ENCODE measurements at regions not wholly inside any gene's neighbourhood (a gene's known extent, or its start where the extent isn't known, plus 50 kb on each side); places are given as distances from the start of the nearest gene placed in this dataset.

DNA sequence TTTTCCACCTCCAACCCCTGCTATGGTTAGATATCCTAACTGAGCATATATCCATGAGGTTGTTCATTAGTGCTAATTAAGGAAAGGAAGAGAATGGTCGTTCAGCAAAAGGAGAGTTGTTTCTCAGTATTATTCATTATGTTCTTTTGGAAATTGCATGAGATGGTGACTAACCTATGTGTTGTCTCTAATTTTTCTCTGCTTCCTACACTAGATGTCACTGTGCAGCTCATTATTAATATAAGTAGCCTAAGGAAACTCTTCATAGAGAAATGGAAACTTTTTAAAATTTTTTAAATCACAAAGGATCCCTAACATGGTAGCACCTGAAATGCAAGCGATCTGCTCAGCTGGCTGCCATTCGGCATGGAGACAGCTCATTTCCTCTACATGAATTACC lies 67.7 kb upstream of the FAM9A start:
- no peak for DNase-seq

DNA sequence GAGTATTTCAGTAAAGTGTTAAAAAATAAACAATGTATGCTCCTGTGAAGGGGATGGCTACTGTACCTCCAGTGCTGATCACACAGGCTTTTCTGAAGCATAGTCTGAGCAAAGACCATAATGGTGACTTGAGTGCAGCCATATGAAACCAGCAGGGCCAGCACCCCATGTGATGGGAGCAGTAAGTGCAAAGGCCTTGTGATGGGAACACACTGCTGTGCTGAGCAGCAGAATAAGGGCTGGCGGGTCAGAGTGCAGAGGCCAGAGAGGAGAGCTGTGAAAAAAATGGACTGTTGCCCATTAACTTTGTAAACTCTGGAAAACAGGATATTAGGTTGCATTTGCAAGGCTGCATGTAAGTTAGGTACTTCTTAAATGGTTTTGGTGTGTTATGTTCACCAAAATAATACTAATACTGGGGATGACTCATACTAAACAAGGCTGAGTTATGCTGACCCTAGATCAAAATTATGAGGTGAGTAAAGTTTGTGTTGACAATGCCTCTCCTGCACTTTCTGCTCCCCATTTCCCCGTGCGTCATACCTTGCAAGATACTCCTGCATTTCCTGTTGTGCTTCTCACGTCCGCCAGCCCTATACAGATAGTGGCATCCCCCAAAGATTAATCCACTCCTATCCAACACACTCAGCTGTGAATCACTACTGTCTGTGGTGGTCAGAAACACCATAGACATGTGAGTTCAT lies 67.0 kb upstream of the FAM9A start:
- no peak for DNase-seq

DNA sequence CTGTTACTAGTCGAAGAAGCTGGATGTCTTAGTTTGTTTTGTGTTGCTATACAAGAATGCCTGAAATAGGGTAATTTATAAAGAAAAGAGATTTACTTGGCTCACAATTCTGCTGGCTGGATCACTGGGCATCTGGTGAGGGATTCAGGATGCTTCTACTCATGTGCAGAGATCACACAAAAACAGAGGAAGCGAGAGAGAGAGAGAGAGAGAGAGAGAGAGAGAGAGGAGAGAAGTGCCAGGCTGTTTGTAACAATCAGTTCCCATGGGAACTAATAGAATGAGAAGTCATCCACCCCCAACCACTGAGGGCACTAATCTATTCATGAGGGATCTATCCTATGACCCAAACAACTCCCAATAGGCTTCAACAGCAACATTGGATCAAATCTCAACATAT lies 66.2 kb upstream of the FAM9A start:
- DNase-seq = no peak

DNA sequence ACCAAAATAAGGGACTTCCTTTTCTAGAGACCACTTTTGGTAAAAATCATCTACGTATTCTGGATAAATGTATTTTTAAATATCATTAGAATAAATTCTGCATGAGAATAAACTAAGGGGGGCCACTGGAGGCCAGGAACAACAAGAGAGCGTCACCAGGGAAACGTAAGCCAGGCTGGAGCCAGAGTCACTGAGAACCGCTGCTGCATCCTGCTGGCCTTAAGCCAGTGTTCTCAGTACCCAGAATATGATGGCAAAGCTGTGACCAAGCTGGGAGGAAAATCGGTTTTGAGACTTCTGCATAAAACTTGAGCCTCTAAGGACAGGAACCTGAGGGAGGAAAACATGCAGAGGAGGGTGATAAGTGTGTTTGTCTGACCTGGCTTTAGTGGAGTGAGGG lies 63.0 kb upstream of the FAM9A start:
- DNase-seq = no peak

DNA sequence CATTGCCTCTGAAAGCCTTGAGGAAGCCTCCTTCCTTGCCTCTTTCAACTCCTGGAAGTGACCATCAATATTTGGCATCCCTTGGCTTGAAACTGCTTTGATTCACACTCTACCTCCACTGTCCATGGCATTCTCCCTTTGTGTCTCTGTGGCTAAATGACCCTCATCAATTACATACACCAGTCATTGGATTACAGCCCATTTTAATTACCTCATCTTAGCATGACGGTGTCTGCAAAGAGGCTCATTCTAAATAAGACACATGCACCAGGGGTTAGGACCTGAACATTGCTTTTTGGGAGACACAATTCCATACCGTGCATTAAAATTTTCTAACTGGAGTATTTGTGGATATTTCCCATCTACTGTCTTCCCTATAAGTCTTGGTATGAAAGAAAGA lies 60.7 kb upstream of the FAM9A start:
- DNase-seq = no peak

DNA sequence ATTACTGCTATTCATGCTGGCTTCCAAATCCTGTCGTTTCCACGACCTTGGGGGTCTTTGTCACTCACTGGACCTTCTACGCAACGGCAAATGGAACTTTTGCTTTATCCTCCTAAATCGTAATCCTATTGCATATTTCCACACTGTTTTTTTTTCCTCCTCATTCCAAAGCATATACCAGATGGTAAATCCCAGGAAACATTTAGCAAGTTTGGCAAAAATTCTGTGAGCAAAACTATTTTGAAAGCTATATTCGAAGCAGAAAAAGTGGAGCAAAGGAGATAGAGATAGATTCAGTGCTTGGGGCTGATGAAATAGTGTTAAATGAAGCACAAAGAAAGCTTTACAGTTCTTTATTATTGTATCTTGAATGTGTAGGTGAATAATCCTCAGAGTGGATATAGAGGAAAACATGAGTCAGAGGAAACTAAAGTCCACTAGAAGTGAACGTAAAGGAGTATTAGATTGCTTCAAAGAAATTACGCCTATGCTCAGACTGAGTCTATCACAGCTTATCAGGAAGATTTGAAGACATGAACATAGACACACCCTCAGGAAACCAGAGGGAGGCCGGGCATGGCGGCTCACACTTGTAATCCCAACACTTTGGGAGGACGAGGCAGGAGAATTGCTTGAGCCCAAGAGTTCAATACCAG lies 50.2 kb upstream of the FAM9A start:
- DNase-seq = no peak

Data from central memory CD4-positive, alpha-beta T cell (primary cell).